Neural progenitor cell (in vitro differentiated cells): ENCODE measurements at regions not wholly inside any gene's neighbourhood (a gene's known extent, or its start where the extent isn't known, plus 50 kb on each side); places are given as distances from the start of the nearest gene placed in this dataset.

ENCODE experiments used
- DNase-seq: peaks from one replicate; pipeline ENCODE4 v3.0.0-alpha.2; 2016; ENCODE audit warnings: low spot score
- H2AFZ ChIP-seq: fragments of 200-600 bp; sonication (generic); replicated peaks from 2 replicates; pipeline ENCODE4 v1.6.1; 2016; ENCODE audit warnings: antibody characterized with exemption
- H3F3A ChIP-seq: fragments of 200-600 bp; sonication (generic); 2 replicates; pipeline ENCODE4 v1.6.1; 2016; ENCODE audit warnings: antibody characterized with exemption, low read depth
- H3K27ac ChIP-seq: fragments of 200-600 bp; sonication (generic); 2 replicates; pipeline ENCODE4 v1.5.1; 2016; ENCODE audit warnings: mild to moderate bottlenecking
- H3K27me3 ChIP-seq: fragments of 200-600 bp; sonication (generic); 2 replicates; pipeline ENCODE4 v1.6.1; 2016; ENCODE audit warnings: mild to moderate bottlenecking, moderate library complexity
- H3K36me3 ChIP-seq: fragments of 200-600 bp; sonication (generic); 2 replicates; pipeline ENCODE4 v1.5.1; 2016
- H3K4me1 ChIP-seq: fragments of 200-600 bp; sonication (generic); 2 replicates; pipeline ENCODE4 v1.6.1; 2016; ENCODE audit warnings: mixed run types
- H3K4me2 ChIP-seq: fragments of 200-600 bp; sonication (generic); 2 replicates; pipeline ENCODE4 v1.6.1; 2016
- H3K4me3 ChIP-seq: fragments of 200-600 bp; sonication (generic); 2 replicates; pipeline ENCODE4 v1.5.1; 2016
- H3K79me2 ChIP-seq: fragments of 200-600 bp; sonication (generic); 2 replicates; pipeline ENCODE4 v1.6.1; 2016; ENCODE audit warnings: low read depth
- H3K9ac ChIP-seq: fragments of 200-600 bp; sonication (generic); 2 replicates; pipeline ENCODE4 v1.6.1; 2016
- H3K9me3 ChIP-seq: fragments of 200-600 bp; sonication (generic); 2 replicates; pipeline ENCODE4 v1.5.1; 2016; ENCODE audit warnings: low read depth
- H4K20me1 ChIP-seq: fragments of 200-600 bp; sonication (generic); 2 replicates; pipeline ENCODE4 v1.6.1; 2016; ENCODE audit warnings: low read depth
- H3K27ac Mint-ChIP-seq: 3 replicates; pipeline ENCODE4 v1.8.0; 2021; ENCODE audit warnings: mixed read lengths
- H3K27me3 Mint-ChIP-seq: 2 replicates; pipeline ENCODE4 v1.8.0; 2022; ENCODE audit warnings: low read depth, mild to moderate bottlenecking, inconsistent platforms, moderate library complexity, mixed read lengths; ENCODE audit not compliant: insufficient read depth
- H3K36me3 Mint-ChIP-seq: 3 replicates; pipeline ENCODE4 v1.8.0; 2021; ENCODE audit warnings: mixed read lengths
- H3K4me1 Mint-ChIP-seq: 3 replicates; pipeline ENCODE4 v1.8.0; 2021; ENCODE audit warnings: mixed read lengths
- H3K4me3 Mint-ChIP-seq: 3 replicates; pipeline ENCODE4 v1.8.0; 2021; ENCODE audit warnings: mild to moderate bottlenecking, moderate library complexity, mixed read lengths
- H3K9me3 Mint-ChIP-seq: 3 replicates; pipeline ENCODE4 v1.8.0; 2020; ENCODE audit warnings: mixed read lengths
- EZH2 ChIP-seq: fragments of 200-600 bp; sonication (generic); IDR thresholded peaks from 2 replicates; pipeline ENCODE4 v1.6.1; 2017; ENCODE audit warnings: antibody characterized with exemption, mild to moderate bottlenecking, moderate library complexity
- EZH2phosphoT487 ChIP-seq: fragments of 200-600 bp; sonication (generic); IDR thresholded peaks from 2 replicates; pipeline ENCODE4 v1.6.1; 2017; ENCODE audit warnings: antibody characterized with exemption
- TF ChIP-seq, protein P1 (sequence below): fragments of 200-600 bp; sonication (generic); IDR thresholded peaks from 2 replicates; pipeline ENCODE4 v1.5.1; 2017; ENCODE audit warnings: antibody characterized with exemption, mild to moderate bottlenecking

DNA sequence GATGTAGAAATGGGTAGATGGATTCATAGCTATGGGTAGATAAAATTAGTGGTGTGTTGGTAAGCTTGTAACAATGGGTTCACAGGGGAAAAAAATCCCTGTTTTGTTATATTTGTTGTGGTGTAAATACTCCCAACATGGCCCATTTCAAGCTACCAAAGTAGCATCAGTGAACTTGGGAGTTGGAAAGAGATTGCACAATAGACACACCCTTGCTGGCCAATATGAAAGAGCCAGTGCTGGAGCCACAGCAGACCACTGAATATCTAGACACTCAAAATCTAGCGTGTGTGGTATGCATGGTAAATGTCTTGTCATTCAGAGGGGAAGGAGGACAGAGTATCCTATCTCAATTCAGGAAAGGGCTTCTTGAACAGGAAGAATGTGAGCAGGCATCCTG lies 565.1 kb upstream of the SALL1 start:
- no peaks in the 10 kb centered on the region for H4K20me1 ChIP-seq
- no peak overlapping the region for H3K9ac ChIP-seq
- H3K27me3 Mint-ChIP-seq, result peaks cover 7% of the 10 kb centered on the region
- H3K79me2 ChIP-seq, result no peaks in the 10 kb centered on the region
- H3K4me2 ChIP-seq, result no peak overlapping the region
- H2AFZ ChIP-seq, result no peak overlapping the region
- peaks cover 8% of the 10 kb centered on the region for H3K9me3 Mint-ChIP-seq
- no peaks in the 10 kb centered on the region for H3K27me3 ChIP-seq
- no peaks in the 10 kb centered on the region for H3F3A ChIP-seq
- TF ChIP-seq EZH2, result no peak
- no peak for TF ChIP-seq EZH2phosphoT487
- TF ChIP-seq, protein P1, sequence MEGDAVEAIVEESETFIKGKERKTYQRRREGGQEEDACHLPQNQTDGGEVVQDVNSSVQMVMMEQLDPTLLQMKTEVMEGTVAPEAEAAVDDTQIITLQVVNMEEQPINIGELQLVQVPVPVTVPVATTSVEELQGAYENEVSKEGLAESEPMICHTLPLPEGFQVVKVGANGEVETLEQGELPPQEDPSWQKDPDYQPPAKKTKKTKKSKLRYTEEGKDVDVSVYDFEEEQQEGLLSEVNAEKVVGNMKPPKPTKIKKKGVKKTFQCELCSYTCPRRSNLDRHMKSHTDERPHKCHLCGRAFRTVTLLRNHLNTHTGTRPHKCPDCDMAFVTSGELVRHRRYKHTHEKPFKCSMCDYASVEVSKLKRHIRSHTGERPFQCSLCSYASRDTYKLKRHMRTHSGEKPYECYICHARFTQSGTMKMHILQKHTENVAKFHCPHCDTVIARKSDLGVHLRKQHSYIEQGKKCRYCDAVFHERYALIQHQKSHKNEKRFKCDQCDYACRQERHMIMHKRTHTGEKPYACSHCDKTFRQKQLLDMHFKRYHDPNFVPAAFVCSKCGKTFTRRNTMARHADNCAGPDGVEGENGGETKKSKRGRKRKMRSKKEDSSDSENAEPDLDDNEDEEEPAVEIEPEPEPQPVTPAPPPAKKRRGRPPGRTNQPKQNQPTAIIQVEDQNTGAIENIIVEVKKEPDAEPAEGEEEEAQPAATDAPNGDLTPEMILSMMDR, result no peak
- H3K4me1 Mint-ChIP-seq, result peaks cover 8% of the 10 kb centered on the region
- no peaks in the 10 kb centered on the region for H3K36me3 ChIP-seq
- H3K27ac ChIP-seq, result no peak overlapping the region
- H3K4me1 ChIP-seq, result peaks cover 4% of the 10 kb centered on the region
- no peaks in the 10 kb centered on the region for H3K9me3 ChIP-seq
- H3K36me3 Mint-ChIP-seq, result no peaks in the 10 kb centered on the region
- H3K27ac Mint-ChIP-seq, result no peak overlapping the region
- H3K4me3 Mint-ChIP-seq, result no peak overlapping the region
- DNase-seq, result no peak
- no peak overlapping the region for H3K4me3 ChIP-seq

DNA sequence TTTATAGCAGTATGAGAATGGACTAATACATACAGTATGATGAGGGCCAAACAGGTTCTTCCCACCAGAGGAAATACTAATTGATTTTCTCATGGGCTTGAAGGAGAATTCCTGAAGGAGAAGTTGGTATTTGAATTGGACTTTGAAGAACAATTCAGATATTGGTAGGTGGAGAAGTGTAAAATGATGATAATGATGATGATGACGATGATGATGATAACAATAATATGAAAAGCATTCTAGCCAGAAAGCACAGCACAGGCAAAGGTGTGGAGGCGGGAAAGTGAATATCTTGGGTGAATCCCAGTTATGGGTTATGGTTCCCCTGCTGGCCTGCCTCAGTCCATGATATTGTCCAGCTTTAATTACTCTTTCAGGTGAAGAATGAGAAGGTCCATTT lies 562.4 kb upstream of the SALL1 start:
- peaks cover 8% of the 10 kb centered on the region for H3K9me3 Mint-ChIP-seq
- H3K9me3 ChIP-seq, result no peaks in the 10 kb centered on the region
- no peak overlapping the region for H3K9ac ChIP-seq
- no peak overlapping the region for H3K27ac Mint-ChIP-seq
- H3K4me1 Mint-ChIP-seq, result peaks cover 8% of the 10 kb centered on the region
- no peak overlapping the region for H3K4me2 ChIP-seq
- H3K4me1 ChIP-seq, result peaks cover 4% of the 10 kb centered on the region
- no peaks in the 10 kb centered on the region for H3K36me3 ChIP-seq
- peaks cover 4% of the 10 kb centered on the region for H3K27me3 Mint-ChIP-seq
- no peaks in the 10 kb centered on the region for H3F3A ChIP-seq
- H2AFZ ChIP-seq, result no peak overlapping the region
- H3K4me3 ChIP-seq, result no peak overlapping the region
- H4K20me1 ChIP-seq, result no peaks in the 10 kb centered on the region
- TF ChIP-seq EZH2phosphoT487 (no peak), EZH2 (no peak)
- TF ChIP-seq, protein P1, result no peak
- no peaks in the 10 kb centered on the region for H3K79me2 ChIP-seq
- no peak overlapping the region for H3K4me3 Mint-ChIP-seq
- no peak for DNase-seq
- no peak overlapping the region for H3K27ac ChIP-seq
- no peaks in the 10 kb centered on the region for H3K27me3 ChIP-seq
- H3K36me3 Mint-ChIP-seq, result no peaks in the 10 kb centered on the region

DNA sequence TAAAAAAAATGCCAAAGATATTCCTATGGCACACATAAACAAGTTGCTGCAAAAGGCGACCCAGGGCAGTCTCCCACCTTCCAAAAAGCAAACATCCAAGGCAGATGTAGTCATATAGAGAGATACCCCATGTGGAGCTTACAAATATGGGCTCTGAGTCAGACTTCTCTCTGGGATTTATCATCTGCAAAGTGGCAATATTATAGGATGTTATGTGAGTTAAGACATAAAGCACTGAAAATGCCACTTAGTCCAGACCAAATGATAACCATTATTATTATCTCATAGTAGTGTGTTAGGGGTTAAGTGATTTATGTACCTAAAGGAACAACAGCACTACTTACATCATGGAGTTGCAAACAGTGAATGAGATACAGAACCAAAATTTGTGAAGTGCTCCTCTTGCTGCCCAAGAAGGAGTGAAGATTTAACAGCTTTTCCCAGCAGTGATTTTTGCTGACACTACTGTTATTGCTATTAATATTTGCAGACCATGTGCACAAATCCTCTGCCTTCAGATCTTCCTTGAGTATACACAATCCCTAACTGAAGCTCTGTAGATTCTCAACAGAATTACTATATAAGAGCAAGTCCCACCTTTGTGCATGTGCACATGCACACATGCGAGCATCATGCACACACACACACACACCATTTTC lies 560.0 kb upstream of the SALL1 start:
- no peak overlapping the region for H3K27ac ChIP-seq
- H3K4me2 ChIP-seq, result no peak overlapping the region
- no peak overlapping the region for H3K4me3 Mint-ChIP-seq
- no peaks in the 10 kb centered on the region for H3K79me2 ChIP-seq
- H3K27ac Mint-ChIP-seq, result no peak overlapping the region
- H2AFZ ChIP-seq, result no peak overlapping the region
- no peak overlapping the region for H3K4me3 ChIP-seq
- H3K4me1 Mint-ChIP-seq, result peaks cover 8% of the 10 kb centered on the region
- no peak for DNase-seq
- no peaks in the 10 kb centered on the region for H3K27me3 ChIP-seq
- H3K36me3 ChIP-seq, result no peaks in the 10 kb centered on the region
- peaks cover 4% of the 10 kb centered on the region for H3K4me1 ChIP-seq
- no peaks in the 10 kb centered on the region for H3K36me3 Mint-ChIP-seq
- H3K9ac ChIP-seq, result no peak overlapping the region
- TF ChIP-seq EZH2, result no peak
- TF ChIP-seq EZH2phosphoT487, result no peak
- TF ChIP-seq, protein P1, result no peak
- H3K9me3 ChIP-seq, result no peaks in the 10 kb centered on the region
- no peaks in the 10 kb centered on the region for H4K20me1 ChIP-seq
- H3K9me3 Mint-ChIP-seq, result peaks cover 17% of the 10 kb centered on the region
- H3K27me3 Mint-ChIP-seq, result peaks cover 4% of the 10 kb centered on the region
- no peaks in the 10 kb centered on the region for H3F3A ChIP-seq
